ENCODE measurements at regions not wholly inside any gene's neighbourhood (a gene's known extent, or its start where the extent isn't known, plus 50 kb on each side); places are given as distances from the start of the nearest gene placed in this dataset.

DNA sequence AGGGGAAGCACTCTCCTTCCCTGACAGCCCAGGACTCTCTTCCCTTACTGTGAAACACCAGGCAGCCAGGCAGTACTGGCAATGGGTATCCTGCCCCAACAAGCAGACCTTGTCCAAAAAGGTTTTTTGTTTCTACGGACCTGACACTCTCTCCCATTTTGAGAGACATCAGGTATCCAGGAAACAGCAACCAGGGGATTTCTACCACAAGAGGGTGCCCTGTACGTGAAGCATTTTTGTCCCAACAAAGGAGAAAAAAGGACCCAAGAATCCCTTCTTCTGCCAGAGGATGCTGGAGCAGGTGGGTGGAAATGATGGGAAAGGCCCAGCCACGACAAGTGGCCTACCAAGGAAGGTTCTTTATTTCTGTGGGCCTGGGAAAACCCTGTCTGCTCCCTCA, 65.7 kb upstream of the FGF13 start:
- H3K27ac ChIP-seq (ENCODE audit: extremely low read depth, low read depth, low read length) = no peak overlapping the region
- no peaks in the 10 kb centered on the region for H3K9me1 ChIP-seq (ENCODE audit: control insufficient read depth, insufficient read depth, low read length)
- ChIA-PET POLR2A (no interaction called here), CTCF (ENCODE audit: low intra/inter-chr PET ratio) (interaction anchor here (2.4 kb wide), 1 partner anchor 783 kb away, joined by 9 read pairs; no protein-coding TSS in a partner anchor)
- 78% methylated on average over 2 of the region's 3 CpGs for WGBS (ENCODE audit: insufficient coverage, low coverage, missing lambda C conversion rate)
- H3K36me3 ChIP-seq (ENCODE audit: control insufficient read depth, insufficient read depth, low read length) = no peaks in the 10 kb centered on the region
- peak; percentile 29; the same call in 2 of the 3 replicates for ATAC-seq
- BruUV-seq (replicated peaks) = no TSS peak
- TF ChIP-seq ZBTB7A (IDR thresholded peaks at IDR 0.05; ENCODE audit: borderline replicate concordance, control insufficient read depth, low read depth, low read length) = no peak
- TF ChIP-seq, protein P1, sequence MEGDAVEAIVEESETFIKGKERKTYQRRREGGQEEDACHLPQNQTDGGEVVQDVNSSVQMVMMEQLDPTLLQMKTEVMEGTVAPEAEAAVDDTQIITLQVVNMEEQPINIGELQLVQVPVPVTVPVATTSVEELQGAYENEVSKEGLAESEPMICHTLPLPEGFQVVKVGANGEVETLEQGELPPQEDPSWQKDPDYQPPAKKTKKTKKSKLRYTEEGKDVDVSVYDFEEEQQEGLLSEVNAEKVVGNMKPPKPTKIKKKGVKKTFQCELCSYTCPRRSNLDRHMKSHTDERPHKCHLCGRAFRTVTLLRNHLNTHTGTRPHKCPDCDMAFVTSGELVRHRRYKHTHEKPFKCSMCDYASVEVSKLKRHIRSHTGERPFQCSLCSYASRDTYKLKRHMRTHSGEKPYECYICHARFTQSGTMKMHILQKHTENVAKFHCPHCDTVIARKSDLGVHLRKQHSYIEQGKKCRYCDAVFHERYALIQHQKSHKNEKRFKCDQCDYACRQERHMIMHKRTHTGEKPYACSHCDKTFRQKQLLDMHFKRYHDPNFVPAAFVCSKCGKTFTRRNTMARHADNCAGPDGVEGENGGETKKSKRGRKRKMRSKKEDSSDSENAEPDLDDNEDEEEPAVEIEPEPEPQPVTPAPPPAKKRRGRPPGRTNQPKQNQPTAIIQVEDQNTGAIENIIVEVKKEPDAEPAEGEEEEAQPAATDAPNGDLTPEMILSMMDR (IDR thresholded peaks at IDR 0.05 in 2 of 3, conservative IDR thresholded peaks at IDR 0.05 in 1 of 3; ENCODE audit: insufficient read depth in 2 of 3, low read depth in 1 of 3, low read length in 3 of 3) = peak; percentile 5 to 30 (median 26); a peak in 3 of 6 replicates
- no peaks in the 10 kb centered on the region for H4K20me1 ChIP-seq (replicated peaks; ENCODE audit: control insufficient read depth, insufficient read depth, low read length)
- H3K4me2 ChIP-seq (ENCODE audit: insufficient read depth, low read length) = no peak overlapping the region
- H3K4me1 ChIP-seq (replicated peaks in 1 of 2; ENCODE audit: control insufficient read depth in 2 of 2, insufficient read depth in 2 of 2, low read length in 2 of 2) = peaks cover 0 to 2% of the 10 kb centered on the region in 2 experiments; a peak in 1 of 5 replicates
- peaks cover 13% of the 10 kb centered on the region; the same call in 2 of the 3 replicates for H3K79me2 ChIP-seq (ENCODE audit: control insufficient read depth, insufficient read depth, low read length)
- H3K9me3 ChIP-seq (replicated peaks; ENCODE audit: control insufficient read depth, insufficient read depth, low read depth, low read length) = no peaks in the 10 kb centered on the region
- no peak for FAIRE-seq
- no peak overlapping the region for H2AFZ ChIP-seq (ENCODE audit: low read depth, low read length)
- no peak overlapping the region for H3K4me3 ChIP-seq
- in situ Hi-C loops (cut with MboI) (no loop called here), intact Hi-C loops (cut with micrococcal nuclease) (loop anchor here (5.0 to 10.0 kb wide), 4 partner anchors 208 to 780 kb away; no protein-coding TSS in a partner anchor)
- peak in 2 of 4 experiments; percentile 3 to 4 for DNase-seq (ENCODE audit: extremely low read depth in 1 of 4, low spot score in 3 of 4)
- H3K27me3 ChIP-seq (ENCODE audit: control insufficient read depth in 2 of 2, insufficient read depth in 2 of 2, low read length in 2 of 2) = no peaks in the 10 kb centered on the region
- no peak overlapping the region for H3K9ac ChIP-seq (ENCODE audit: insufficient read depth in 1 of 2, low read depth in 2 of 2, low read length in 2 of 2)

DNA sequence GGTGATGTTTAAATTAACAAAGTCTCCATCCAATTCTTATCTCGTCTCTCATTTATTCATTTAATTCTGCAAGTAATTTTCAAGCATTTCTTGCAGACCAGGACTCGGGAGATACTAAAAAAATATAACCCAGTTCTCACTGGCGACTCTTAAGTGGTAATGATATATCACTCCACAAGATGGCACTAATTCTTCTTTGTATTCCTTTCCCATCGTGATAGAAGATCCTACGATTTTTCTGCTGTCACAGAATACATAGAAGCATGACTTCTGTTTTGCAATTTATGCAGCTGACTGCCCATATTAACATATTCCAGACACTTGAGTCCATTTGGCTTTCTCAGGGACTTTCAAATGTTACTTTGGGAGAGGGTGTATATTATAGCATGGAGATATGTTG, 64.0 kb upstream of the FGF13 start:
- ChIA-PET CTCF (ENCODE audit: low intra/inter-chr PET ratio) (interaction anchor here (2.4 kb wide), 1 partner anchor 784 kb away, joined by 9 read pairs; no protein-coding TSS in a partner anchor), POLR2A (no interaction called here)
- no peak for FAIRE-seq
- no peaks in the 10 kb centered on the region for H3K9me3 ChIP-seq (replicated peaks; ENCODE audit: control insufficient read depth, insufficient read depth, low read depth, low read length)
- WGBS (ENCODE audit: insufficient coverage, low coverage, missing lambda C conversion rate) = 0% methylated on average over 5 of the region's 5 CpGs
- H3K4me2 ChIP-seq (ENCODE audit: insufficient read depth, low read length) = no peak overlapping the region
- no peaks in the 10 kb centered on the region for H3K27me3 ChIP-seq (ENCODE audit: control insufficient read depth in 2 of 2, insufficient read depth in 2 of 2, low read length in 2 of 2)
- peak; percentile 77 for ATAC-seq
- H3K9me1 ChIP-seq (ENCODE audit: control insufficient read depth, insufficient read depth, low read length) = no peaks in the 10 kb centered on the region
- peaks cover 0 to 2% of the 10 kb centered on the region in 2 experiments; a peak in 1 of 5 replicates for H3K4me1 ChIP-seq (replicated peaks in 1 of 2; ENCODE audit: control insufficient read depth in 2 of 2, insufficient read depth in 2 of 2, low read length in 2 of 2)
- H3K79me2 ChIP-seq (ENCODE audit: control insufficient read depth, insufficient read depth, low read length) = peaks cover 13% of the 10 kb centered on the region; the same call in 2 of the 3 replicates
- intact Hi-C loops (cut with micrococcal nuclease) (loop anchor here (1.0 to 10.0 kb wide), 5 partner anchors 209 to 782 kb away; no protein-coding TSS in a partner anchor), in situ Hi-C loops (cut with MboI) (no loop called here)
- peak; percentile 23 to 34 (median 26) for DNase-seq (ENCODE audit: extremely low read depth in 1 of 4, low spot score in 3 of 4)
- BruUV-seq (replicated peaks) = no TSS peak
- H3K27ac ChIP-seq (ENCODE audit: extremely low read depth, low read depth, low read length) = no peak overlapping the region
- H3K4me3 ChIP-seq = no peak overlapping the region
- H4K20me1 ChIP-seq (replicated peaks; ENCODE audit: control insufficient read depth, insufficient read depth, low read length) = no peaks in the 10 kb centered on the region
- no peaks in the 10 kb centered on the region for H3K36me3 ChIP-seq (ENCODE audit: control insufficient read depth, insufficient read depth, low read length)
- H3K9ac ChIP-seq (ENCODE audit: insufficient read depth in 1 of 2, low read depth in 2 of 2, low read length in 2 of 2) = no peak overlapping the region
- no peak overlapping the region for H2AFZ ChIP-seq (ENCODE audit: low read depth, low read length)
- TF ChIP-seq CHCHD3 (CRISPR knock-in tag; IDR thresholded peaks at IDR 0.05) (no peak), RAD21 (CRISPR knock-in tag; conservative IDR thresholded peaks at IDR 0.05 in 1 of 2, IDR thresholded peaks at IDR 0.05 in 1 of 2) (peak; percentile 42 to 52), SMC3 (conservative IDR thresholded peaks at IDR 0.05; ENCODE audit: insufficient read depth, low read depth, low read length) (0 out of 2 replicates have a peak, but pooled peaks have one; percentile 24), HDGF (IDR thresholded peaks at IDR 0.05) (no peak)
- TF ChIP-seq, protein P1 (IDR thresholded peaks at IDR 0.05 in 2 of 3, conservative IDR thresholded peaks at IDR 0.05 in 1 of 3; ENCODE audit: insufficient read depth in 2 of 3, low read depth in 1 of 3, low read length in 3 of 3) = peak; percentile 23 to 59 (median 28); a peak in 3 of 6 replicates
- TF ChIP-seq, protein P2, sequence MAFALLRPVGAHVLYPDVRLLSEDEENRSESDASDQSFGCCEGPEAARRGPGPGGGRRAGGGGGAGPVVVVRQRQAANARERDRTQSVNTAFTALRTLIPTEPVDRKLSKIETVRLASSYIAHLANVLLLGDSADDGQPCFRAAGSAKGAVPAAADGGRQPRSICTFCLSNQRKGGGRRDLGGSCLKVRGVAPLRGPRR (CRISPR knock-in tag; IDR thresholded peaks at IDR 0.05) = no peak
